Thyroid gland (tissue), 4 donors: ENCODE measurements at regions not wholly inside any gene's neighbourhood (a gene's known extent, or its start where the extent isn't known, plus 50 kb on each side); places are given as distances from the start of the nearest gene placed in this dataset.

Experiments used
- CTCF ChIP-seq, 6 experiments: fragments of 200-600 bp in 3 of 6; fragments of 450-650 bp in 3 of 6; sonication (generic) in 3 of 6; IDR thresholded peaks; one replicate each; pipeline ENCODE4 v1.5.1; 2016 to 2019; ENCODE audit warnings: antibody characterized with exemption in 6 of 6, mild to moderate bottlenecking in 2 of 6, inconsistent platforms in 1 of 6, moderate library complexity in 1 of 6
- POLR2A ChIP-seq, 2 donors: fragments of 450-650 bp; IDR thresholded peaks; one replicate each; pipeline ENCODE4 v1.6.1; 2017; ENCODE audit warnings: antibody characterized with exemption in 2 of 2, mild to moderate bottlenecking in 2 of 2, moderate library complexity in 1 of 2

DNA sequence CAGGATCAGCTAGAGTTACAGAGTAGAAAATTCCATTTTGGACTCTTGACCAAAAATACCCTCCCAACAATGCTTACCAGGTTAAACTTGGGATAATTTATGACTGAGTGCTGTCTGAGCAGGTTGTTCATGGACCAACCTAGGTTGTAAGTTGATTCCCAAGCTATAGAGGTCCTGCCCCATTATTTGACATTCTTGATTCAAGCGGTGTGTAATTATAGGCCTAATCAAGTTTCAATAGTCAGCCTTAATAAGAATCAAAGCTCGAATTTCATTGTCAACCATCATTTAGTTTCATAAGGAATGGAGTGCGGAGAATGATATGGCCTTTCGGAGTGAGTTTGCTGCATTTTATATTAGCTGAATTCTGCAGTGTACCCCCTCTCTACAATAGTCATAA lies 152.8 kb upstream of the FIGN start:
- TF ChIP-seq CTCF (IDR thresholded peaks at IDR 0.05): no peak
- TF ChIP-seq POLR2A (IDR thresholded peaks at IDR 0.05): no peak
